ENCODE measurements at regions not wholly inside any gene's neighbourhood (a gene's known extent, or its start where the extent isn't known, plus 50 kb on each side); places are given as distances from the start of the nearest gene placed in this dataset.

DNA sequence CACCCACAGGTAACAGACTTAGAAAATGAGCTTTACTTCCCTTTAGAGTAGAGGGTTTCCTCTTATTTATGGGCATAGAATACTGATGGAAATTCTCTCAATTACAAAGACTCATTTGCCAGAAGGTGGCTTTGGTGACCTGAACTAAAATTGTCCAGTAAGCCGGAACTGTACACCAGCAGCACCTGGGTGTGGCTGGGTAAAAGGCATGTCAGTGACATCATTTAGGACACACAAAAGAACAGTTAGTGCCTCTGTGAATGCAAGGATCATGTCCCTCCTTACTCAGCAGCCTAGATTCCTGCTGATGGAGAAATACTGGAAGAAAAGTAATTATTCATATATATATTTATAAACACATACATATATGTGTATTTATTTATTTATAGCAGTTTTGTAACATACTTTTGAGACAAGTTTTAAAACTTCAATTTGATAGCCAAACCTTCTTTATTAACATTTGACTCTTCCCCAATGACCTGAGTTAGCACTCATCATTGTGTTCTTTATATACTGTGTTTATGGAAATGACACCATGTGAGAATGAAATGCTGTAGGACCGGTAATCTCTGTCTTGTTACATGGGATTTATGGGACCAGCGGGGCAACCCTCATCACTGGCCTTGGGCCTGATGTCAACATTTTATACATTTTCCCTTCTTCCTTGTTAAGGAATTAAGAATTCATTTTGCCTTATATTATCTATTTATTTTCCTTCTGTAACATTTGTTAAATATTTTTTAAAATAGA lies 274.4 kb downstream of the BRINP2 start:
- TF ChIP-seq, protein P1, sequence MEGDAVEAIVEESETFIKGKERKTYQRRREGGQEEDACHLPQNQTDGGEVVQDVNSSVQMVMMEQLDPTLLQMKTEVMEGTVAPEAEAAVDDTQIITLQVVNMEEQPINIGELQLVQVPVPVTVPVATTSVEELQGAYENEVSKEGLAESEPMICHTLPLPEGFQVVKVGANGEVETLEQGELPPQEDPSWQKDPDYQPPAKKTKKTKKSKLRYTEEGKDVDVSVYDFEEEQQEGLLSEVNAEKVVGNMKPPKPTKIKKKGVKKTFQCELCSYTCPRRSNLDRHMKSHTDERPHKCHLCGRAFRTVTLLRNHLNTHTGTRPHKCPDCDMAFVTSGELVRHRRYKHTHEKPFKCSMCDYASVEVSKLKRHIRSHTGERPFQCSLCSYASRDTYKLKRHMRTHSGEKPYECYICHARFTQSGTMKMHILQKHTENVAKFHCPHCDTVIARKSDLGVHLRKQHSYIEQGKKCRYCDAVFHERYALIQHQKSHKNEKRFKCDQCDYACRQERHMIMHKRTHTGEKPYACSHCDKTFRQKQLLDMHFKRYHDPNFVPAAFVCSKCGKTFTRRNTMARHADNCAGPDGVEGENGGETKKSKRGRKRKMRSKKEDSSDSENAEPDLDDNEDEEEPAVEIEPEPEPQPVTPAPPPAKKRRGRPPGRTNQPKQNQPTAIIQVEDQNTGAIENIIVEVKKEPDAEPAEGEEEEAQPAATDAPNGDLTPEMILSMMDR (conservative IDR thresholded peaks at IDR 0.05; ENCODE audit: low read length), result no peak
- no peak for TF ChIP-seq EZH2phosphoT487 (IDR thresholded peaks at IDR 0.05; ENCODE audit: borderline replicate concordance, low read depth, low read length)
- Histone ChIP-seq H3K9me3 (ENCODE audit: low read length) (no peaks in the 10 kb centered on the region), H3K4me2 (ENCODE audit: low read length) (no peak overlapping the region), H3K79me2 (ENCODE audit: insufficient read depth, low read depth, low read length) (no peaks in the 10 kb centered on the region), H3K9me2 (ENCODE audit: insufficient read depth, low read length) (no peaks in the 10 kb centered on the region), H4K20me1 (ENCODE audit: insufficient read depth, low read length) (no peaks in the 10 kb centered on the region), H3K4me3 (ENCODE audit: low read depth, low read length, poor library complexity, severe bottlenecking) (no peak overlapping the region), H2AFZ (ENCODE audit: low read length) (no peak overlapping the region), H3K4me1 (ENCODE audit: insufficient read depth, low read length, poor library complexity, severe bottlenecking) (no peaks in the 10 kb centered on the region), H3K36me3 (ENCODE audit: insufficient read depth, low read length) (no peaks in the 10 kb centered on the region), H3K27ac (ENCODE audit: low read depth, low read length, poor library complexity, severe bottlenecking) (no peak overlapping the region)
- intact Hi-C loops (cut with micrococcal nuclease; ENCODE audit: unreplicated experiment), result no loop called here
- CTCF ChIA-PET (ENCODE audit: unreplicated experiment), result interaction anchor here (0.6 kb wide), 1 partner anchor 497 kb away, joined by 10 read pairs; no protein-coding TSS in a partner anchor
- no TSS peak for BruUV-seq (replicated peaks)
- no peak for DNase-seq (ENCODE audit: low spot score)
- POLR2A ChIA-PET, result no interaction called here

DNA sequence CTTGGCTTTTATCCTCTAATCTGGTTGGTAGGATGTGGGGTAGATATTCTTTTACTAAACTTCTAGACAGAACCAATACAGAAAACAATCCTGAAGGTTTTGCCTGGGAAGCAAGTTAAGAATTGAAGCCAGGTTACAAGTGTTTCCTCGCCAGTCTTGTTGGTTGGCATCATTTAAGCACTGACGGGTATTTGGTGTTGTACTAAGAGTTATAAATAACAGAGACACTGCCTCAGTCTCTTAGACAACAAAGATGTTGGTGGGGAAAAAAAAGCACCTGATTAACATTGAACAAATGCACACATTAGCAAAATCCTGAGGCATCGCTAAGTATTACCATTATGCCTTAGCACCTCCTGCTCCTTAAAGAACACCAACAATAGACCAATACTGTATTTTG lies 272.2 kb downstream of the BRINP2 start:
- no peak overlapping the region for H3K4me3 ChIP-seq (ENCODE audit: low read depth, low read length, poor library complexity, severe bottlenecking)
- H4K20me1 ChIP-seq (ENCODE audit: insufficient read depth, low read length), result no peaks in the 10 kb centered on the region
- no peak for DNase-seq (ENCODE audit: low spot score)
- BruUV-seq (replicated peaks), result no TSS peak
- TF ChIP-seq EZH2phosphoT487 (IDR thresholded peaks at IDR 0.05; ENCODE audit: borderline replicate concordance, low read depth, low read length), result no peak
- TF ChIP-seq, protein P1 (conservative IDR thresholded peaks at IDR 0.05; ENCODE audit: low read length), result no peak
- no peaks in the 10 kb centered on the region for H3K79me2 ChIP-seq (ENCODE audit: insufficient read depth, low read depth, low read length)
- no peaks in the 10 kb centered on the region for H3K9me2 ChIP-seq (ENCODE audit: insufficient read depth, low read length)
- CTCF ChIA-PET (ENCODE audit: unreplicated experiment), result no interaction called here
- H3K36me3 ChIP-seq (ENCODE audit: insufficient read depth, low read length), result no peaks in the 10 kb centered on the region
- no peak overlapping the region for H3K4me2 ChIP-seq (ENCODE audit: low read length)
- no peak overlapping the region for H3K27ac ChIP-seq (ENCODE audit: low read depth, low read length, poor library complexity, severe bottlenecking)
- no peak overlapping the region for H2AFZ ChIP-seq (ENCODE audit: low read length)
- H3K9me3 ChIP-seq (ENCODE audit: low read length), result no peaks in the 10 kb centered on the region
- intact Hi-C loops (cut with micrococcal nuclease; ENCODE audit: unreplicated experiment), result no loop called here
- POLR2A ChIA-PET, result no interaction called here
- no peaks in the 10 kb centered on the region for H3K4me1 ChIP-seq (ENCODE audit: insufficient read depth, low read length, poor library complexity, severe bottlenecking)

DNA sequence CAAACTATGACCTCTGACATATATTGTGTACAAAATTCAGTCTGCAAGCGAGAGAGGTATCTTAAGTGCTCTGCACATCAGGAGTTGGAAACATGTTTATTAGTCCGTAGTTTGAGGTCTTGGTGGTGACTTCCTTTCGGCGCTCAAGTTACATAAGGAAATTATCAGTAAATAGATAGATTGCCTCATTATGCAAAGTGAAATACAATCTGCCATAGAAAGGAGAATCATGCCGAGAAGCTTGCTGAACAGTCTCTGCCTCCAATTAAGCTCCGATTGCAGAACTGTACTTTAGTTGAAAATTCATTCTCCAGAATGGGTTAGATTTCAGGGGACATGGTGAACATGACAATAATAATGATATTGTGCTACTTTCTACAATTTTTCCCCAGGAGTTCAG lies 271.8 kb downstream of the BRINP2 start:
- H3K4me1 ChIP-seq (ENCODE audit: insufficient read depth, low read length, poor library complexity, severe bottlenecking), result no peaks in the 10 kb centered on the region
- no peak for DNase-seq (ENCODE audit: low spot score)
- no peak overlapping the region for H3K27ac ChIP-seq (ENCODE audit: low read depth, low read length, poor library complexity, severe bottlenecking)
- no TSS peak for BruUV-seq (replicated peaks)
- H3K36me3 ChIP-seq (ENCODE audit: insufficient read depth, low read length), result no peaks in the 10 kb centered on the region
- H3K9me2 ChIP-seq (ENCODE audit: insufficient read depth, low read length), result no peaks in the 10 kb centered on the region
- H3K9me3 ChIP-seq (ENCODE audit: low read length), result no peaks in the 10 kb centered on the region
- H3K79me2 ChIP-seq (ENCODE audit: insufficient read depth, low read depth, low read length), result no peaks in the 10 kb centered on the region
- H3K4me3 ChIP-seq (ENCODE audit: low read depth, low read length, poor library complexity, severe bottlenecking), result no peak overlapping the region
- intact Hi-C loops (cut with micrococcal nuclease; ENCODE audit: unreplicated experiment), result no loop called here
- TF ChIP-seq, protein P1 (conservative IDR thresholded peaks at IDR 0.05; ENCODE audit: low read length), result no peak
- TF ChIP-seq EZH2phosphoT487 (IDR thresholded peaks at IDR 0.05; ENCODE audit: borderline replicate concordance, low read depth, low read length), result no peak
- H3K4me2 ChIP-seq (ENCODE audit: low read length), result no peak overlapping the region
- CTCF ChIA-PET (ENCODE audit: unreplicated experiment), result no interaction called here
- no peaks in the 10 kb centered on the region for H4K20me1 ChIP-seq (ENCODE audit: insufficient read depth, low read length)
- no peak overlapping the region for H2AFZ ChIP-seq (ENCODE audit: low read length)
- POLR2A ChIA-PET, result no interaction called here

Measured in OCI-LY7 (cell line).